ENCODE measurements at regions not wholly inside any gene's neighbourhood (a gene's known extent, or its start where the extent isn't known, plus 50 kb on each side); places are given as distances from the start of the nearest gene placed in this dataset.

- no peak overlapping the region for H3K27ac Mint-ChIP-seq (ENCODE audit: unreplicated experiment)
- intact Hi-C loops (cut with micrococcal nuclease; ENCODE audit: unreplicated experiment), result no loop called here
- no peak overlapping the region for H3K4me3 Mint-ChIP-seq (ENCODE audit: low read depth, unreplicated experiment)
- CTCF ChIA-PET, result no interaction called here
- no TSS peak for BruUV-seq (replicated peaks)
- H3K4me1 Mint-ChIP-seq (ENCODE audit: low read depth, unreplicated experiment), result no peaks in the 10 kb centered on the region
- H3K36me3 Mint-ChIP-seq (ENCODE audit: insufficient read depth, unreplicated experiment), result no peaks in the 10 kb centered on the region
- DNase-seq, result no peak
- no peaks in the 10 kb centered on the region for H3K27me3 Mint-ChIP-seq (ENCODE audit: unreplicated experiment)
- H3K9me3 Mint-ChIP-seq (ENCODE audit: low read depth, unreplicated experiment), result no peaks in the 10 kb centered on the region
- TF ChIP-seq CTCF (IDR thresholded peaks at IDR 0.05; ENCODE audit: unreplicated experiment), result no peak
These were observed 890.5 kb downstream of the TUSC7 start for GRCh38 chr3:117600112-117600511.

- H3K27ac Mint-ChIP-seq (ENCODE audit: unreplicated experiment), result no peak overlapping the region
- no peaks in the 10 kb centered on the region for H3K36me3 Mint-ChIP-seq (ENCODE audit: insufficient read depth, unreplicated experiment)
- CTCF ChIA-PET, result no interaction called here
- DNase-seq, result no peak
- no peaks in the 10 kb centered on the region for H3K4me1 Mint-ChIP-seq (ENCODE audit: low read depth, unreplicated experiment)
- no peaks in the 10 kb centered on the region for H3K9me3 Mint-ChIP-seq (ENCODE audit: low read depth, unreplicated experiment)
- BruUV-seq (replicated peaks), result no TSS peak
- intact Hi-C loops (cut with micrococcal nuclease; ENCODE audit: unreplicated experiment), result no loop called here
- no peak overlapping the region for H3K4me3 Mint-ChIP-seq (ENCODE audit: low read depth, unreplicated experiment)
- no peaks in the 10 kb centered on the region for H3K27me3 Mint-ChIP-seq (ENCODE audit: unreplicated experiment)
- no peak for TF ChIP-seq CTCF (IDR thresholded peaks at IDR 0.05; ENCODE audit: unreplicated experiment)
These were observed 891.1 kb downstream of the TUSC7 start for GRCh38 chr3:117600666-117601065.

- intact Hi-C loops (cut with micrococcal nuclease; ENCODE audit: unreplicated experiment), result no loop called here
- DNase-seq, result no peak
- Mint-ChIP-seq H3K27me3 (ENCODE audit: unreplicated experiment) (no peaks in the 10 kb centered on the region), H3K36me3 (ENCODE audit: insufficient read depth, unreplicated experiment) (no peaks in the 10 kb centered on the region), H3K4me1 (ENCODE audit: low read depth, unreplicated experiment) (no peaks in the 10 kb centered on the region), H3K27ac (ENCODE audit: unreplicated experiment) (no peak overlapping the region), H3K9me3 (ENCODE audit: low read depth, unreplicated experiment) (no peaks in the 10 kb centered on the region), H3K4me3 (ENCODE audit: low read depth, unreplicated experiment) (no peak overlapping the region)
- no peak for TF ChIP-seq CTCF (IDR thresholded peaks at IDR 0.05; ENCODE audit: unreplicated experiment)
- CTCF ChIA-PET, result no interaction called here
- BruUV-seq (replicated peaks), result no TSS peak
These were observed 892.6 kb downstream of the TUSC7 start for GRCh38 chr3:117602058-117602644.

GRCh38 chr3:117603097-117603496 lies 893.5 kb downstream of the TUSC7 start:
- Mint-ChIP-seq H3K4me1 (ENCODE audit: low read depth, unreplicated experiment) (no peaks in the 10 kb centered on the region), H3K27ac (ENCODE audit: unreplicated experiment) (no peak overlapping the region), H3K9me3 (ENCODE audit: low read depth, unreplicated experiment) (no peaks in the 10 kb centered on the region), H3K36me3 (ENCODE audit: insufficient read depth, unreplicated experiment) (no peaks in the 10 kb centered on the region), H3K27me3 (ENCODE audit: unreplicated experiment) (no peaks in the 10 kb centered on the region), H3K4me3 (ENCODE audit: low read depth, unreplicated experiment) (no peak overlapping the region)
- BruUV-seq (replicated peaks), result no TSS peak
- CTCF ChIA-PET, result no interaction called here
- TF ChIP-seq CTCF (IDR thresholded peaks at IDR 0.05; ENCODE audit: unreplicated experiment), result no peak
- DNase-seq, result no peak
- intact Hi-C loops (cut with micrococcal nuclease; ENCODE audit: unreplicated experiment), result no loop called here
